ENCODE measurements at regions not wholly inside any gene's neighbourhood (a gene's known extent, or its start where the extent isn't known, plus 50 kb on each side); places are given as distances from the start of the nearest gene placed in this dataset.
"Not testable (repeated sequence)": the region's sequence is repeated elsewhere in the genome, so short reads cannot be mapped to it uniquely, and the experiment has no call there.

GRCh38 chr3:110575702-110576101, 495.9 kb upstream of the NECTIN3 start:
- no peak for DNase-seq

GRCh38 chr3:110576960-110577359, 494.7 kb upstream of the NECTIN3 start:
- peak; percentile 97 for DNase-seq

GRCh38 chr3:110577854-110578253, 493.8 kb upstream of the NECTIN3 start:
- DNase-seq: peak; percentile 62

- DNase-seq: peak; percentile 72
Measured at GRCh38 chr3:110579840-110580550, 491.6 kb upstream of the NECTIN3 start.

GRCh38 chr3:110583373-110583935, 488.2 kb upstream of the NECTIN3 start:
- DNase-seq: peak; percentile 15

- peak; percentile 5 for DNase-seq
Measured at GRCh38 chr3:110588906-110589305, 482.7 kb upstream of the NECTIN3 start.

GRCh38 chr3:110589341-110589740, 482.3 kb upstream of the NECTIN3 start:
- DNase-seq: peak; percentile 17

- no peak for DNase-seq
Measured at GRCh38 chr3:110593749-110594148, 477.9 kb upstream of the NECTIN3 start.

GRCh38 chr3:110598847-110599490, 472.6 kb upstream of the NECTIN3 start:
- DNase-seq: peak; percentile 88

- DNase-seq: peak; percentile 56
Measured at GRCh38 chr3:110608566-110608965, 463.1 kb upstream of the NECTIN3 start.

- DNase-seq: no peak
Measured at GRCh38 chr3:110612045-110612444, 459.6 kb upstream of the NECTIN3 start.

GRCh38 chr3:110614186-110614585, 457.4 kb upstream of the NECTIN3 start:
- no peak for DNase-seq

- no peak for DNase-seq
Measured at GRCh38 chr3:110615454-110615853, 456.2 kb upstream of the NECTIN3 start.

- no peak for DNase-seq
Measured at GRCh38 chr3:110618512-110619226, 452.9 kb upstream of the NECTIN3 start.

GRCh38 chr3:110620118-110620517, 451.5 kb upstream of the NECTIN3 start:
- no peak for DNase-seq

GRCh38 chr3:110623571-110623970, 448.0 kb upstream of the NECTIN3 start:
- no peak for DNase-seq

GRCh38 chr3:110624576-110624975, 447.0 kb upstream of the NECTIN3 start:
- DNase-seq: no peak

GRCh38 chr3:110625201-110625747, 446.3 kb upstream of the NECTIN3 start:
- DNase-seq: no peak

- not testable (repeated sequence) for DNase-seq
Measured at GRCh38 chr3:110626652-110627111, 444.9 kb upstream of the NECTIN3 start.

- no peak for DNase-seq
Measured at GRCh38 chr3:110628650-110629301, 442.8 kb upstream of the NECTIN3 start.

GRCh38 chr3:110629917-110630316, 441.7 kb upstream of the NECTIN3 start:
- no peak for DNase-seq

- DNase-seq: no peak
Measured at GRCh38 chr3:110644203-110644602, 427.4 kb upstream of the NECTIN3 start.

- no peak for DNase-seq
Measured at GRCh38 chr3:110646055-110646454, 425.6 kb upstream of the NECTIN3 start.
